ENCODE measurements at regions not wholly inside any gene's neighbourhood (a gene's known extent, or its start where the extent isn't known, plus 50 kb on each side); places are given as distances from the start of the nearest gene placed in this dataset.
"Not testable (repeated sequence)": the region's sequence is repeated elsewhere in the genome, so short reads cannot be mapped to it uniquely, and the experiment has no call there.

- no peaks in the 10 kb centered on the region for H4K20me1 ChIP-seq (ENCODE audit: insufficient read depth, low read length)
- no peaks in the 10 kb centered on the region for H3K9me3 ChIP-seq (ENCODE audit: low read depth, low read length)
- no peaks in the 10 kb centered on the region for H3K36me3 ChIP-seq (ENCODE audit: insufficient read depth, low read length)
- no peak overlapping the region for H3K4me2 ChIP-seq (ENCODE audit: insufficient read depth, low read length)
- H3K79me2 ChIP-seq (ENCODE audit: insufficient read depth, low read length) = no peaks in the 10 kb centered on the region
- TF ChIP-seq, protein P1, sequence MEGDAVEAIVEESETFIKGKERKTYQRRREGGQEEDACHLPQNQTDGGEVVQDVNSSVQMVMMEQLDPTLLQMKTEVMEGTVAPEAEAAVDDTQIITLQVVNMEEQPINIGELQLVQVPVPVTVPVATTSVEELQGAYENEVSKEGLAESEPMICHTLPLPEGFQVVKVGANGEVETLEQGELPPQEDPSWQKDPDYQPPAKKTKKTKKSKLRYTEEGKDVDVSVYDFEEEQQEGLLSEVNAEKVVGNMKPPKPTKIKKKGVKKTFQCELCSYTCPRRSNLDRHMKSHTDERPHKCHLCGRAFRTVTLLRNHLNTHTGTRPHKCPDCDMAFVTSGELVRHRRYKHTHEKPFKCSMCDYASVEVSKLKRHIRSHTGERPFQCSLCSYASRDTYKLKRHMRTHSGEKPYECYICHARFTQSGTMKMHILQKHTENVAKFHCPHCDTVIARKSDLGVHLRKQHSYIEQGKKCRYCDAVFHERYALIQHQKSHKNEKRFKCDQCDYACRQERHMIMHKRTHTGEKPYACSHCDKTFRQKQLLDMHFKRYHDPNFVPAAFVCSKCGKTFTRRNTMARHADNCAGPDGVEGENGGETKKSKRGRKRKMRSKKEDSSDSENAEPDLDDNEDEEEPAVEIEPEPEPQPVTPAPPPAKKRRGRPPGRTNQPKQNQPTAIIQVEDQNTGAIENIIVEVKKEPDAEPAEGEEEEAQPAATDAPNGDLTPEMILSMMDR (IDR thresholded peaks at IDR 0.05; ENCODE audit: extremely low read depth, low read depth, low read length) = no peak
- H3K4me1 ChIP-seq (ENCODE audit: insufficient read depth, low read length) = no peaks in the 10 kb centered on the region
- H3K27ac ChIP-seq (ENCODE audit: low read depth, low read length) = no peak overlapping the region
- H3K27me3 ChIP-seq (ENCODE audit: insufficient read depth, low read length) = no peaks in the 10 kb centered on the region
- no peak for DNase-seq (ENCODE audit: insufficient read length, low spot score, missing footprints)
- H3K4me3 ChIP-seq (ENCODE audit: insufficient read depth, low read length) = no peak overlapping the region
- no peak overlapping the region for H2AFZ ChIP-seq (ENCODE audit: low read length)
These were observed 147.9 kb upstream of the SEMA3C start for GRCh38 chr7:81066797-81067196.

- H3K4me3 ChIP-seq (ENCODE audit: insufficient read depth, low read length) = no peak overlapping the region
- no peaks in the 10 kb centered on the region for H3K9me3 ChIP-seq (ENCODE audit: low read depth, low read length)
- TF ChIP-seq, protein P1 (IDR thresholded peaks at IDR 0.05; ENCODE audit: extremely low read depth, low read depth, low read length) = no peak
- H3K4me1 ChIP-seq (ENCODE audit: insufficient read depth, low read length) = no peaks in the 10 kb centered on the region
- no peaks in the 10 kb centered on the region for H3K79me2 ChIP-seq (ENCODE audit: insufficient read depth, low read length)
- no peak overlapping the region for H3K27ac ChIP-seq (ENCODE audit: low read depth, low read length)
- DNase-seq (ENCODE audit: insufficient read length, low spot score, missing footprints) = no peak
- H3K4me2 ChIP-seq (ENCODE audit: insufficient read depth, low read length) = no peak overlapping the region
- H2AFZ ChIP-seq (ENCODE audit: low read length) = peak overlapping the region; percentile 76
- no peaks in the 10 kb centered on the region for H3K27me3 ChIP-seq (ENCODE audit: insufficient read depth, low read length)
- no peaks in the 10 kb centered on the region for H3K36me3 ChIP-seq (ENCODE audit: insufficient read depth, low read length)
- no peaks in the 10 kb centered on the region for H4K20me1 ChIP-seq (ENCODE audit: insufficient read depth, low read length)
These were observed 145.6 kb upstream of the SEMA3C start for GRCh38 chr7:81064426-81064825.

GRCh38 chr7:81062755-81063154 is 143.9 kb upstream of the SEMA3C start:
- Histone ChIP-seq H3K27ac (ENCODE audit: low read depth, low read length) (no peak overlapping the region), H3K4me2 (ENCODE audit: insufficient read depth, low read length) (no peak overlapping the region), H3K27me3 (ENCODE audit: insufficient read depth, low read length) (no peaks in the 10 kb centered on the region), H3K79me2 (ENCODE audit: insufficient read depth, low read length) (no peaks in the 10 kb centered on the region), H4K20me1 (ENCODE audit: insufficient read depth, low read length) (no peaks in the 10 kb centered on the region), H3K4me1 (ENCODE audit: insufficient read depth, low read length) (no peaks in the 10 kb centered on the region), H3K4me3 (ENCODE audit: insufficient read depth, low read length) (no peak overlapping the region), H2AFZ (ENCODE audit: low read length) (no peak overlapping the region), H3K9me3 (ENCODE audit: low read depth, low read length) (no peaks in the 10 kb centered on the region), H3K36me3 (ENCODE audit: insufficient read depth, low read length) (no peaks in the 10 kb centered on the region)
- TF ChIP-seq, protein P1 (IDR thresholded peaks at IDR 0.05; ENCODE audit: extremely low read depth, low read depth, low read length) = no peak
- DNase-seq (ENCODE audit: insufficient read length, low spot score, missing footprints) = no peak

GRCh38 chr7:81057469-81057868 is 138.6 kb upstream of the SEMA3C start:
- H3K4me1 ChIP-seq (ENCODE audit: insufficient read depth, low read length); H3K4me3 ChIP-seq (ENCODE audit: insufficient read depth, low read length); H3K9me3 ChIP-seq (ENCODE audit: low read depth, low read length); H3K36me3 ChIP-seq (ENCODE audit: insufficient read depth, low read length); DNase-seq (ENCODE audit: insufficient read length, low spot score, missing footprints); H2AFZ ChIP-seq (ENCODE audit: low read length); H3K27me3 ChIP-seq (ENCODE audit: insufficient read depth, low read length); H4K20me1 ChIP-seq (ENCODE audit: insufficient read depth, low read length); H3K4me2 ChIP-seq (ENCODE audit: insufficient read depth, low read length); H3K79me2 ChIP-seq (ENCODE audit: insufficient read depth, low read length); H3K27ac ChIP-seq (ENCODE audit: low read depth, low read length): not testable (repeated sequence)
